CD4-positive, CD25-positive, alpha-beta regulatory T cell (primary cell): ENCODE measurements at regions not wholly inside any gene's neighbourhood (a gene's known extent, or its start where the extent isn't known, plus 50 kb on each side); places are given as distances from the start of the nearest gene placed in this dataset.

Source experiments
- ATAC-seq, 2 donors: fragments of 150-1000 bp; cut with Tn5 transposase; one replicate each; pipeline ENCODE4 v1.10.0; 2021; ENCODE audit warnings: low read depth in 2 of 2, moderate number of reproducible peaks in 2 of 2, moderate library complexity in 1 of 2
- DNase-seq, 3 donors: peaks; one replicate each; pipeline versions ENCODE4 v3.0.0 to v3.0.0-alpha.2; 2012 to 2022; ENCODE audit warnings: mixed read lengths in 1 of 3
- H3K27ac ChIP-seq: one replicate; pipeline ENCODE4 v1.7.0; 2013; ENCODE audit warnings: mild to moderate bottlenecking, low read length; ENCODE audit not compliant: insufficient read depth, poor library complexity, severe bottlenecking
- H3K27me3 ChIP-seq: one replicate; pipeline ENCODE4 v1.7.0; 2013; ENCODE audit warnings: low read length; ENCODE audit not compliant: control insufficient read depth, insufficient read depth
- H3K36me3 ChIP-seq: one replicate; pipeline ENCODE4 v1.7.0; 2013; ENCODE audit warnings: mild to moderate bottlenecking, low read length, moderate library complexity; ENCODE audit not compliant: control insufficient read depth, insufficient read depth
- H3K4me1 ChIP-seq: 2 replicates; pipeline ENCODE4 v1.7.0; 2013; ENCODE audit warnings: mild to moderate bottlenecking, low read length; ENCODE audit not compliant: insufficient read depth, control insufficient read depth, poor library complexity, severe bottlenecking
- H3K4me3 ChIP-seq: one replicate; pipeline ENCODE4 v1.7.0; 2013; ENCODE audit warnings: low read depth, mild to moderate bottlenecking, low read length, moderate library complexity
- H3K9me3 ChIP-seq, 2 experiments: 1 replicate in 1 of 2; 2 replicates in 1 of 2; pipeline ENCODE4 v1.7.0; 2013; ENCODE audit warnings: low read length in 2 of 2, mild to moderate bottlenecking in 1 of 2, moderate library complexity in 1 of 2; ENCODE audit not compliant: control insufficient read depth in 2 of 2
- H3K27ac Mint-ChIP-seq, 3 donors: one replicate each; pipeline ENCODE4 v1.8.0; 2020 to 2022; ENCODE audit warnings: mild to moderate bottlenecking in 3 of 3, mixed read lengths in 3 of 3, moderate library complexity in 2 of 3
- H3K27me3 Mint-ChIP-seq: one replicate; pipeline ENCODE4 v1.8.0; 2022; ENCODE audit warnings: mild to moderate bottlenecking, mixed read lengths
- H3K36me3 Mint-ChIP-seq: one replicate; pipeline ENCODE4 v1.8.0; 2020; ENCODE audit warnings: mixed read lengths
- H3K4me1 Mint-ChIP-seq, 4 donors: one replicate each; pipeline ENCODE4 v1.8.0; 2020 to 2022; ENCODE audit warnings: mixed read lengths in 4 of 4, mild to moderate bottlenecking in 1 of 4
- H3K4me3 Mint-ChIP-seq, 4 donors: one replicate each; pipeline ENCODE4 v1.8.0; 2020 to 2022; ENCODE audit warnings: mild to moderate bottlenecking in 4 of 4, mixed read lengths in 4 of 4, moderate library complexity in 3 of 4
- H3K9me3 Mint-ChIP-seq, 7 donors: one replicate each; pipeline ENCODE4 v1.8.0; 2020 to 2022; ENCODE audit warnings: mixed read lengths in 7 of 7, mild to moderate bottlenecking in 3 of 7, moderate library complexity in 2 of 7

DNA sequence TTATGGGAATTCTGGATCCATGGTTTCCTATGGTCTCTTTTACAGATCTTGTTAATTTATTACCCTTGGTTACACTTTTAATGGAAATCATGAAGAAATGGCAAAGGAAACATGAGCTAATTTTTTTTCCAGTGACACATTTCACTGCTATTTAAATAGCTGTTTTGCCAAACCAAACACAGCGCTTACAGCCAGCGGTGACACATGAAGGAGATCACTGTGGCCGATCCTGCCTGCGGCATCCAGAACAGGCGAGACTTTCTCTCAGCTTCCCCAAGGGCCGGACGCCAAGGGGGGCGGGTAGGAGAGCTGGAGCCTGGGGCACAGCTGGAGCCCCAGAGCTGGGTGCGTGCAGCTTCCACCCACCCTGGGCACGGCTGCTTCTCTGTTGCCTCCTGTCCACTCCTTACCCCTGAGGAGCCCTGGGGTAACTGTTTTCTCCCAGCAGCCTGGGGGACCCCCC is 81.4 kb upstream of the PKDCC start:
- peaks cover 0 to 2% (median 0%) of the 10 kb centered on the region in 7 donors for H3K9me3 Mint-ChIP-seq
- no peaks in the 10 kb centered on the region for H3K4me1 Mint-ChIP-seq
- Histone ChIP-seq H3K4me3 (no peak overlapping the region), H3K27me3 (no peaks in the 10 kb centered on the region), H3K27ac (no peak overlapping the region), H3K4me1 (no peaks in the 10 kb centered on the region), H3K36me3 (no peaks in the 10 kb centered on the region), H3K9me3 (no peaks in the 10 kb centered on the region)
- no peak overlapping the region for H3K27ac Mint-ChIP-seq
- H3K4me3 Mint-ChIP-seq, result no peak overlapping the region
- H3K27me3 Mint-ChIP-seq, result peaks cover 9% of the 10 kb centered on the region
- H3K36me3 Mint-ChIP-seq, result no peaks in the 10 kb centered on the region
- DNase-seq (no peak), ATAC-seq (no peak)

- no peaks in the 10 kb centered on the region for H3K4me1 ChIP-seq
- Mint-ChIP-seq H3K27me3 (peaks cover 9% of the 10 kb centered on the region), H3K4me3 (no peak overlapping the region), H3K27ac (no peak overlapping the region), H3K9me3 (peaks cover 0 to 2% (median 0%) of the 10 kb centered on the region in 7 donors), H3K4me1 (no peaks in the 10 kb centered on the region), H3K36me3 (no peaks in the 10 kb centered on the region)
- ATAC-seq (no peak), DNase-seq (no peak)
- no peaks in the 10 kb centered on the region for H3K9me3 ChIP-seq
- H3K4me3 ChIP-seq, result no peak overlapping the region
- H3K27ac ChIP-seq, result no peak overlapping the region
- no peaks in the 10 kb centered on the region for H3K36me3 ChIP-seq
- no peaks in the 10 kb centered on the region for H3K27me3 ChIP-seq
These were observed 80.9 kb upstream of the PKDCC start for GRCh38 chr2:41966920-41967319.

DNA sequence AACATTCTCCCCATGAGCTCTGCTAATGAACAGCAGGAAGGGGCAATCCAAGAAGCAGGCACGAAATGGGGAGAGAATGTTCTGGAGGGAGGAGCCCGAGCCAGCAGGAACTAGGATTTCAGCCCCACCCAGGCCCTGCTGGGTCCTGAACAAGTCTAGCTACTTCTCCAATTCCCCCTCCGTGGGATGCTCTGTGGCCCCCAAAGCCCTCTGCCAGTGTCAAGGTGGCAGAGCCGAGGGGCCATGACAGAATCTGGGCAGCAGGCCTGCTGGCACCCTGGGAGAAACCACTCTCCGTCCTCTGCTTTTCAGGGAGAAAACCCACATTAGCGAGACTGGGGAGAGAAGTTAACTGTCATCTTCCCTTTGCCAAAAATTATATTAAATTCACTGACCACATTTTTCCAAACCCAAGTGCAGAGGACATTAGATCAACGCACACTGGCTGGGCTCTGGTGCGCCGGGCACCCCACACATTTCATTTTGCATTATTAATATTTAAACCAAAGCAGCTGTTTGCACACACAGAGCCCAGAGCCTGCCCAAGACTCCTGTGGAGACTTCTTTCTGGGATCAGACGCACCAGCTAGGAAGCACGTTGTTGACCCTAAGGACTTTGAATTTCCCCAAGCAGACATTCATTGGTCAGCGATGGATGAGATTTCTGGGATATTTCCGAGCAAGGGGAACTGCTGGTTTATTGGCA is 80.2 kb upstream of the PKDCC start:
- no peak for DNase-seq
- H3K27me3 Mint-ChIP-seq, result peaks cover 9% of the 10 kb centered on the region
- no peak overlapping the region for H3K4me3 Mint-ChIP-seq
- H3K27ac ChIP-seq, result no peak overlapping the region
- no peaks in the 10 kb centered on the region for H3K36me3 ChIP-seq
- H3K4me1 Mint-ChIP-seq, result no peaks in the 10 kb centered on the region
- no peaks in the 10 kb centered on the region for H3K36me3 Mint-ChIP-seq
- no peak for ATAC-seq
- H3K27me3 ChIP-seq, result no peaks in the 10 kb centered on the region
- H3K4me3 ChIP-seq, result no peak overlapping the region
- no peaks in the 10 kb centered on the region for H3K9me3 ChIP-seq
- no peak overlapping the region for H3K27ac Mint-ChIP-seq
- peaks cover 0 to 6% (median 0%) of the 10 kb centered on the region in 7 donors for H3K9me3 Mint-ChIP-seq
- H3K4me1 ChIP-seq, result no peaks in the 10 kb centered on the region

DNA sequence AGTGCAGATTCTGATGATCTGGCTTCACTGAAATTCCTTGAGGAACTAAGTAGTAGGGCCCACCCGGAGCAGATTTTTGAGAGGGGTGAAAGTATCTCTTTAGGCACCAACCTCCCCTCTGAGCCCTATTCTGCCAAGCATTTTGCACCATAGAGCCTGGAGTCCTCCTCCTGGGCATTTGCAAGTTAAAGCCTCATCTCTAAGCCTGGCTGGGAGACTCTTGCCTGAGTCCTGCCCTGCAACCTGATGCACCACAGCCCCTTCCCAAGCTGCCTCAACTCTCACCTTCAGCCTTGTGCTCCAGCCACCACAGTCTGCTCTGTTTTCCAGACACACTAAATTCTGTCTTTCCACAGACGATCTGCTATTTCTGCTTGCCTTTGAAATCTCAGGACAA is 79.6 kb upstream of the PKDCC start:
- H3K4me1 ChIP-seq, result no peaks in the 10 kb centered on the region
- Mint-ChIP-seq H3K27me3 (peaks cover 9% of the 10 kb centered on the region), H3K9me3 (peaks cover 0 to 6% (median 0%) of the 10 kb centered on the region in 7 donors), H3K4me1 (no peaks in the 10 kb centered on the region), H3K27ac (no peak overlapping the region), H3K4me3 (no peak overlapping the region), H3K36me3 (no peaks in the 10 kb centered on the region)
- no peaks in the 10 kb centered on the region for H3K36me3 ChIP-seq
- no peak overlapping the region for H3K27ac ChIP-seq
- no peaks in the 10 kb centered on the region for H3K27me3 ChIP-seq
- H3K4me3 ChIP-seq, result no peak overlapping the region
- ATAC-seq (no peak), DNase-seq (no peak)
- no peaks in the 10 kb centered on the region for H3K9me3 ChIP-seq

GRCh38 chr2:41970988-41971660 is 76.7 kb upstream of the PKDCC start:
- Mint-ChIP-seq H3K36me3 (no peaks in the 10 kb centered on the region), H3K4me1 (no peaks in the 10 kb centered on the region), H3K27me3 (peaks cover 5% of the 10 kb centered on the region), H3K4me3 (no peak overlapping the region), H3K27ac (peak overlapping the region in 1 of 3 donors; percentile 5), H3K9me3 (peaks cover 0 to 6% (median 0%) of the 10 kb centered on the region in 7 donors)
- no peaks in the 10 kb centered on the region for H3K4me1 ChIP-seq
- H3K4me3 ChIP-seq, result no peak overlapping the region
- H3K9me3 ChIP-seq, result no peaks in the 10 kb centered on the region
- no peaks in the 10 kb centered on the region for H3K27me3 ChIP-seq
- no peaks in the 10 kb centered on the region for H3K36me3 ChIP-seq
- no peak for DNase-seq
- H3K27ac ChIP-seq, result no peak overlapping the region
- ATAC-seq, result no peak

DNA sequence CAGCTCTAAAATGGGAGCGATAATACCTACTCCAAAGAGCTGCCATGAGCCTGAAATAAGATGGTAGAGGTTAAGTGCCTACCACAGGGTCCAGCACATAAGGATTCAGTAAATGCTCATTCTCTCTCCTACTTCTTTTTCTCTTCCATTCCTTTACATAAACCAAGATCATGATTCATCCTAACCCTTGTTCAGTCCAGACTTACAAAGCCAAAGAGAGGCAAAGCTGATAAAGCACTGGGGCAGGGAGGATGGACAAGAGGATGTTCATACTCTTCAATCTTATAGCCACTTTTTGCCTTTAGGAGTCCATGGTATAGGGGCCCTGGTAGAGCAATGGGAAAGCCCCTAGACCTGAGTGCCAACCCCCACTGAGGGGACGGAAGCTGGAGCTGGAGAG is 75.6 kb upstream of the PKDCC start:
- H3K27ac ChIP-seq, result no peak overlapping the region
- no peak overlapping the region for H3K4me3 Mint-ChIP-seq
- H3K4me3 ChIP-seq, result no peak overlapping the region
- H3K9me3 ChIP-seq, result no peaks in the 10 kb centered on the region
- no peaks in the 10 kb centered on the region for H3K4me1 Mint-ChIP-seq
- H3K9me3 Mint-ChIP-seq, result peaks cover 0 to 6% (median 0%) of the 10 kb centered on the region in 7 donors
- no peak for ATAC-seq
- H3K36me3 Mint-ChIP-seq, result no peaks in the 10 kb centered on the region
- H3K36me3 ChIP-seq, result no peaks in the 10 kb centered on the region
- H3K27me3 ChIP-seq, result no peaks in the 10 kb centered on the region
- DNase-seq, result no peak
- no peak overlapping the region for H3K27ac Mint-ChIP-seq
- no peaks in the 10 kb centered on the region for H3K4me1 ChIP-seq
- H3K27me3 Mint-ChIP-seq, result peaks cover 5% of the 10 kb centered on the region

DNA sequence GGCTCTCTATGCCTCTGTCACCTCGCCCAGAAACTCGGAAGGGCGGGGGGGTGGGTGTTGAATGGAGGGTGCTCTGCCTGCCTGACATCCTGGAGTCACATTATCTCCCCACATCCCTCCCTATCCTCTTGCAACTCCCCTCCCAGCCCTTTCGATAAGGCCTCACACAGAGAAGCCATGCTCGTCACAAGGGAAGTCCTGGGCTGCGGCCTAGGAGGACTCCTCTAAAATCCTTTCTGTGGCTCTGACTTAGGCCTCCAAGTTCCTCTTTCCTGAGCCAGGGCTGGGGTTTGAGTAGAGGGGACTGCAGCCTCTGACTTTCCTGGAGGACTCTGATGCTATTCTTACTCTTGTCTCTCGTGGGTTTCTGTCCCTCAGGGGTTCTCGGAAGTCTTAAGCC is 75.0 kb upstream of the PKDCC start:
- H3K9me3 Mint-ChIP-seq, result peaks cover 0 to 6% (median 0%) of the 10 kb centered on the region in 7 donors
- no peaks in the 10 kb centered on the region for H3K36me3 ChIP-seq
- H3K27ac Mint-ChIP-seq, result no peak overlapping the region

DNA sequence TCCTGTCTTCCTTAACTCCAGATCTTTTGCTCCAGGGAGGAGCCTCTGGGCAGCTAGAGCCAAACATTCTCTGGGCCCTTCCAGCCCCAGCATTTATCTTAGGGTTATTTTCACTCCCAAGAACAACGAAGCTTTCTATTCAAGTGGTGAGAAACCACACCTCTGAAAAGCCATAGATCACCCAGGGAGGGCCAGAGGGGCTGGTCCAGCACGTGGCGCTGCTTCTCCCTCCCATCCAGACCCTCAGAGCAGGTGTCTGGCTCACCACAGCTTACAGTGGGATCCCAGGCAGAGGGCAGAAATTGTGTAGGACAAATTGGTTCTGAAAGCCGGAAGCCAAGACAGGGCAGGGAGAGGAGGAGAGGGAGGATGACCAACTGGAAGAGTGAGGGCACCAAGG is 74.0 kb upstream of the PKDCC start:
- Mint-ChIP-seq H3K27ac (no peak overlapping the region), H3K4me1 (no peaks in the 10 kb centered on the region), H3K9me3 (peaks cover 0 to 4% (median 0%) of the 10 kb centered on the region in 7 donors), H3K4me3 (no peak overlapping the region), H3K27me3 (peaks cover 5% of the 10 kb centered on the region), H3K36me3 (no peaks in the 10 kb centered on the region)
- Histone ChIP-seq H3K27me3 (no peaks in the 10 kb centered on the region), H3K36me3 (no peaks in the 10 kb centered on the region), H3K27ac (no peak overlapping the region), H3K4me3 (no peak overlapping the region), H3K4me1 (no peaks in the 10 kb centered on the region), H3K9me3 (no peaks in the 10 kb centered on the region)
- no peak for DNase-seq
- ATAC-seq, result no peak

More for the DNA sequence above, 75.0 kb upstream of the PKDCC start:
- Mint-ChIP-seq H3K4me3 (no peak overlapping the region), H3K27me3 (peaks cover 5% of the 10 kb centered on the region), H3K4me1 (no peaks in the 10 kb centered on the region), H3K36me3 (no peaks in the 10 kb centered on the region)
- Histone ChIP-seq H3K4me3 (no peak overlapping the region), H3K9me3 (no peaks in the 10 kb centered on the region), H3K27ac (no peak overlapping the region), H3K27me3 (no peaks in the 10 kb centered on the region), H3K4me1 (no peaks in the 10 kb centered on the region)
- no peak for DNase-seq
- no peak for ATAC-seq
